ENCODE measurements at regions not wholly inside any gene's neighbourhood (a gene's known extent, or its start where the extent isn't known, plus 50 kb on each side); places are given as distances from the start of the nearest gene placed in this dataset.

GRCh38 chr12:58225203-58225877, 284.0 kb downstream of the ATP23 start:
- DNase-seq (ENCODE audit: low read depth in 1 of 2, low spot score in 1 of 2): no peak
- Histone ChIP-seq H3K4me1 (ENCODE audit: low read depth) (no peaks in the 10 kb centered on the region), H3K27me3 (no peaks in the 10 kb centered on the region), H3K4me3 (no peak overlapping the region), H3K36me3 (no peaks in the 10 kb centered on the region), H3K27ac (no peak overlapping the region), H3K9me3 (ENCODE audit: low read depth) (no peaks in the 10 kb centered on the region)
- no peak for TF ChIP-seq CTCF (IDR thresholded peaks at IDR 0.05; ENCODE audit: low read depth, low read length)

- no peak for DNase-seq (ENCODE audit: low read depth in 1 of 2, low spot score in 1 of 2)
- H3K9me3 ChIP-seq (ENCODE audit: low read depth): no peaks in the 10 kb centered on the region
- H3K36me3 ChIP-seq: no peaks in the 10 kb centered on the region
- no peak overlapping the region for H3K27ac ChIP-seq
- no peaks in the 10 kb centered on the region for H3K27me3 ChIP-seq
- no peaks in the 10 kb centered on the region for H3K4me1 ChIP-seq (ENCODE audit: low read depth)
- H3K4me3 ChIP-seq: no peak overlapping the region
- TF ChIP-seq CTCF (IDR thresholded peaks at IDR 0.05; ENCODE audit: low read depth, low read length): no peak
Measured at GRCh38 chr12:58233886-58234285, 292.5 kb downstream of the ATP23 start.

- Histone ChIP-seq H3K9me3 (ENCODE audit: low read depth) (no peaks in the 10 kb centered on the region), H3K27me3 (no peaks in the 10 kb centered on the region), H3K36me3 (no peaks in the 10 kb centered on the region), H3K27ac (no peak overlapping the region), H3K4me1 (ENCODE audit: low read depth) (no peaks in the 10 kb centered on the region), H3K4me3 (no peak overlapping the region)
- TF ChIP-seq CTCF (IDR thresholded peaks at IDR 0.05; ENCODE audit: low read depth, low read length): no peak
- no peak for DNase-seq (ENCODE audit: low read depth in 1 of 2, low spot score in 1 of 2)
Measured at GRCh38 chr12:58238411-58238810, 297.0 kb downstream of the ATP23 start.

GRCh38 chr12:58241099-58241498, 299.7 kb downstream of the ATP23 start:
- no peak for TF ChIP-seq CTCF (IDR thresholded peaks at IDR 0.05; ENCODE audit: low read depth, low read length)
- no peak for DNase-seq (ENCODE audit: low read depth in 1 of 2, low spot score in 1 of 2)
- no peaks in the 10 kb centered on the region for H3K4me1 ChIP-seq (ENCODE audit: low read depth)
- no peaks in the 10 kb centered on the region for H3K27me3 ChIP-seq
- no peaks in the 10 kb centered on the region for H3K9me3 ChIP-seq (ENCODE audit: low read depth)
- H3K4me3 ChIP-seq: no peak overlapping the region
- H3K36me3 ChIP-seq: no peaks in the 10 kb centered on the region
- no peak overlapping the region for H3K27ac ChIP-seq

- Histone ChIP-seq H3K27ac (no peak overlapping the region), H3K9me3 (ENCODE audit: low read depth) (no peaks in the 10 kb centered on the region), H3K4me3 (no peak overlapping the region), H3K4me1 (ENCODE audit: low read depth) (no peaks in the 10 kb centered on the region), H3K27me3 (no peaks in the 10 kb centered on the region), H3K36me3 (no peaks in the 10 kb centered on the region)
- no peak for TF ChIP-seq CTCF (IDR thresholded peaks at IDR 0.05; ENCODE audit: low read depth, low read length)
- no peak for DNase-seq (ENCODE audit: low read depth in 1 of 2, low spot score in 1 of 2)
Measured at GRCh38 chr12:58242796-58243630, 301.6 kb downstream of the ATP23 start.

Data from cardiac muscle cell (in vitro differentiated cells and primary cell).